Activated CD8-positive, alpha-beta T cell treated with anti-CD3 and anti-CD28 coated beads for 36 hours (primary cell): ENCODE measurements at regions not wholly inside any gene's neighbourhood (a gene's known extent, or its start where the extent isn't known, plus 50 kb on each side); places are given as distances from the start of the nearest gene placed in this dataset.

Experiments used
- ATAC-seq: fragments of 200-7000 bp; cut with Tn5 transposase; one replicate; pipeline ENCODE4 v1.10.0; 2021; ENCODE audit warnings: mild to moderate bottlenecking, moderate library complexity
- CTCF ChIA-PET: fragments of 350-600 bp; sonication (Branson Sonifier 250); formaldehyde crosslinking; loops from one replicate; lab custom pipeline; 2021; ENCODE audit warnings: antibody characterized with exemption; lab: Charles Lee
- POLR2A ChIA-PET: fragments of 350-600 bp; sonication (Branson Sonifier 250); formaldehyde crosslinking; loops from one replicate; lab custom pipeline; 2021; ENCODE audit warnings: antibody characterized with exemption; lab: Charles Lee
- DNase-seq: peaks from one replicate; pipeline ENCODE4 v3.0.0-alpha.2; 2020
- H3K27ac Mint-ChIP-seq: one replicate; pipeline ENCODE4 v1.8.0; 2021; ENCODE audit warnings: mild to moderate bottlenecking, mixed read lengths
- H3K27me3 Mint-ChIP-seq: one replicate; pipeline ENCODE4 v1.8.0; 2021; ENCODE audit warnings: mixed read lengths
- H3K36me3 Mint-ChIP-seq: one replicate; pipeline ENCODE4 v1.8.0; 2021; ENCODE audit warnings: low read depth, mixed read lengths
- H3K4me1 Mint-ChIP-seq: one replicate; pipeline ENCODE4 v1.8.0; 2021; ENCODE audit warnings: low read depth, mixed read lengths
- H3K4me3 Mint-ChIP-seq: one replicate; pipeline ENCODE4 v1.8.0; 2021; ENCODE audit warnings: mild to moderate bottlenecking, moderate library complexity, mixed read lengths
- H3K9me3 Mint-ChIP-seq: one replicate; pipeline ENCODE4 v1.8.0; 2021; ENCODE audit warnings: mixed read lengths
- intact Hi-C: fragments of 100-400 bp; cut with micrococcal nuclease; formaldehyde crosslinking; loops from one replicate; pipeline ENCODE4 v1.10.0; 2022
- TF ChIP-seq, protein P1 (sequence below): fragments of 200-600 bp; IDR thresholded peaks from one replicate; pipeline ENCODE4 v1.8.0; 2022; ENCODE audit warnings: antibody characterized with exemption, mild to moderate bottlenecking

DNA sequence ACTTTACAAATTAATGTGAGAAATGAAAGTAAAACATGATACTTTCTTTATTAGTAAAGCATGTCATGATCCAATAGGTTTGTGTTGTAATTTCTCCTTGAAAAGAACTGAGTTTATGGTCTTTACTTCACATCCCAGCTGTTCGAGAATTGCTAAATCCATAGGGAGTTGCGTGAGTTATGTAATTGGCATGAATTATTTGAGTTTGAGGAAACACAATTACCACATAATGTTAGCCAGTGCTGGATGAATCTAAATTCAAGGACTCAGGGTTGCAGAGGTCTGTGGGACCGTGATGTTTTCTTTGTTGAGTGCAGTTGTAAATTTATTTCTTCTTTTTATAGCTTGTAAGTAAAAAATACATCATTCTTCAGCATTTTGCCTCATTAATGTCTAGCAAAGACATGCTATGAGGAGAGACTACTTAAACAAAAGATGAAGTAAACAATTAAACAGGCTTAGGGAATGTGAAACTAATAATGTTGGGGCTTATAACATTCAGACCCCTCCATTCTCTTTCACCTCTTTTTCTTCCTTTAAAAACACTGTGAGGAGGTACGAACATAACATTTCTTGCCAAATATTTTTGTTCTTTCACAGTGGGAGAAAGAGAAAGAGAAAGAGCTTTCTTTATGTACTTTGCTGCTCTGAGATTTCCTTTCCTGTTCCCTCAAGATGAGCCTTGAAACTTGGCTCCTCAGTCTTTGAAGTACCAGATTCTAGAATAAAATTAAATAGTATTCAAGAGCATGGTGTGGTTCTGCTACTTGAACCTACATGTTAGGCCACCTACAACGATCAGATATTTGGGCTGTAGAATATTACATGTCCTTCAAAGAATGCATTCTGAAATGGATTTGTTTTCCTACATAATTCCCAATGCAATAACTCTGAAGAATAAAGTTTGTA is 159.6 kb upstream of the ANK2 start:
- intact Hi-C loops: no loop called here
- CTCF ChIA-PET: interaction anchor here (0.5 to 1.2 kb wide), 2 partner anchors 13 to 68 kb away, joined by 3 read pairs; no protein-coding TSS in a partner anchor
- DNase-seq: no peak
- Mint-ChIP-seq H3K27me3 (peaks cover 7% of the 10 kb centered on the region), H3K36me3 (no peaks in the 10 kb centered on the region), H3K9me3 (no peaks in the 10 kb centered on the region), H3K4me3 (no peak overlapping the region), H3K27ac (no peak overlapping the region), H3K4me1 (no peaks in the 10 kb centered on the region)
- POLR2A ChIA-PET: no interaction called here
- no peak for ATAC-seq
- TF ChIP-seq, protein P1, sequence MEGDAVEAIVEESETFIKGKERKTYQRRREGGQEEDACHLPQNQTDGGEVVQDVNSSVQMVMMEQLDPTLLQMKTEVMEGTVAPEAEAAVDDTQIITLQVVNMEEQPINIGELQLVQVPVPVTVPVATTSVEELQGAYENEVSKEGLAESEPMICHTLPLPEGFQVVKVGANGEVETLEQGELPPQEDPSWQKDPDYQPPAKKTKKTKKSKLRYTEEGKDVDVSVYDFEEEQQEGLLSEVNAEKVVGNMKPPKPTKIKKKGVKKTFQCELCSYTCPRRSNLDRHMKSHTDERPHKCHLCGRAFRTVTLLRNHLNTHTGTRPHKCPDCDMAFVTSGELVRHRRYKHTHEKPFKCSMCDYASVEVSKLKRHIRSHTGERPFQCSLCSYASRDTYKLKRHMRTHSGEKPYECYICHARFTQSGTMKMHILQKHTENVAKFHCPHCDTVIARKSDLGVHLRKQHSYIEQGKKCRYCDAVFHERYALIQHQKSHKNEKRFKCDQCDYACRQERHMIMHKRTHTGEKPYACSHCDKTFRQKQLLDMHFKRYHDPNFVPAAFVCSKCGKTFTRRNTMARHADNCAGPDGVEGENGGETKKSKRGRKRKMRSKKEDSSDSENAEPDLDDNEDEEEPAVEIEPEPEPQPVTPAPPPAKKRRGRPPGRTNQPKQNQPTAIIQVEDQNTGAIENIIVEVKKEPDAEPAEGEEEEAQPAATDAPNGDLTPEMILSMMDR: no peak

DNA sequence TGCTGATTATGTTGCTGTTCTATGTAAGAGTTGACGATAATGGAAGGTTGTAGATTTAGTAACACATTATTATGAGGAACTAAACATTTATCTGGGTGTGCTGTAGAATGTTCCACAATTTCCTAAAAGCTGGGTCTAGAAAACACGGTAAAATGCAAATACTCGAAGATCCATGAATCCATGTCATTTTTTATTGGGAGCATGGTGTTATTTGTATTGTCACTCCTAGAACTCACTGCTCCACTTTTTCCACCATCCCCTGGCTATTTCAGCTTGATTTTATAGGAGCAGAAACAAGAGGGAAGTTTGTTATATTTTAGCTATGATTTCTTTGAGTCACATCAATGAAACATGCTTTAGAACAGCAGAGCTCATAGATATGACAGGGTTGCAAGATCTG is 155.0 kb upstream of the ANK2 start:
- ChIA-PET POLR2A (interaction anchor here (0.7 kb wide), 1 partner anchor 23 kb away, joined by 3 read pairs; no protein-coding TSS in a partner anchor), CTCF (interaction anchor here (1.0 kb wide), 1 partner anchor 129 kb away, joined by 3 read pairs; no protein-coding TSS in a partner anchor)
- no peak overlapping the region for H3K4me3 Mint-ChIP-seq
- ATAC-seq (no peak), DNase-seq (no peak)
- intact Hi-C loops: no loop called here
- TF ChIP-seq, protein P1: no peak
- no peaks in the 10 kb centered on the region for H3K4me1 Mint-ChIP-seq
- no peak overlapping the region for H3K27ac Mint-ChIP-seq
- no peaks in the 10 kb centered on the region for H3K9me3 Mint-ChIP-seq
- H3K36me3 Mint-ChIP-seq: no peaks in the 10 kb centered on the region
- peaks cover 11% of the 10 kb centered on the region for H3K27me3 Mint-ChIP-seq

DNA sequence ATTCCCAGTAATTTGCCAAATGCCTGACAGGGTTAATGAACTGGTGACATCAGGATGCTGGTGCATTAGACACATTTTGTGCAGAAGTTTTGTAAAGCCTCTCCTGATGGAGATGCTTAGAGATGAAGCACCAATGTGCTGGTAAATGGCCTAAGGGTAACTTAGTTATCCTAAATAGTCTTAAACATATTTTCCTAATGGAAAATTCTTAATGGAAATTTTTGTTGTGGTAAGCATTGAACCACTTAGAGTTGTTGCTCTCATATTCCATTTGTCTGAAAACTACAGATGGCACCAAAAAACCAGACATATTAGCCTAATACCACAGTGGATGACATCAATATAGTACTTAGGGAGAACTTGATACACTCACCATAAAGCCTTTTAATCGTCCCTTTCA is 154.5 kb upstream of the ANK2 start:
- no peaks in the 10 kb centered on the region for H3K4me1 Mint-ChIP-seq
- POLR2A ChIA-PET: no interaction called here
- H3K9me3 Mint-ChIP-seq: no peaks in the 10 kb centered on the region
- H3K36me3 Mint-ChIP-seq: no peaks in the 10 kb centered on the region
- CTCF ChIA-PET: interaction anchor here (1.0 kb wide), 1 partner anchor 130 kb away, joined by 3 read pairs; no protein-coding TSS in a partner anchor
- no peak overlapping the region for H3K27ac Mint-ChIP-seq
- ATAC-seq (no peak), DNase-seq (no peak)
- intact Hi-C loops: no loop called here
- TF ChIP-seq, protein P1: no peak
- H3K4me3 Mint-ChIP-seq: no peak overlapping the region
- peaks cover 13% of the 10 kb centered on the region for H3K27me3 Mint-ChIP-seq

DNA sequence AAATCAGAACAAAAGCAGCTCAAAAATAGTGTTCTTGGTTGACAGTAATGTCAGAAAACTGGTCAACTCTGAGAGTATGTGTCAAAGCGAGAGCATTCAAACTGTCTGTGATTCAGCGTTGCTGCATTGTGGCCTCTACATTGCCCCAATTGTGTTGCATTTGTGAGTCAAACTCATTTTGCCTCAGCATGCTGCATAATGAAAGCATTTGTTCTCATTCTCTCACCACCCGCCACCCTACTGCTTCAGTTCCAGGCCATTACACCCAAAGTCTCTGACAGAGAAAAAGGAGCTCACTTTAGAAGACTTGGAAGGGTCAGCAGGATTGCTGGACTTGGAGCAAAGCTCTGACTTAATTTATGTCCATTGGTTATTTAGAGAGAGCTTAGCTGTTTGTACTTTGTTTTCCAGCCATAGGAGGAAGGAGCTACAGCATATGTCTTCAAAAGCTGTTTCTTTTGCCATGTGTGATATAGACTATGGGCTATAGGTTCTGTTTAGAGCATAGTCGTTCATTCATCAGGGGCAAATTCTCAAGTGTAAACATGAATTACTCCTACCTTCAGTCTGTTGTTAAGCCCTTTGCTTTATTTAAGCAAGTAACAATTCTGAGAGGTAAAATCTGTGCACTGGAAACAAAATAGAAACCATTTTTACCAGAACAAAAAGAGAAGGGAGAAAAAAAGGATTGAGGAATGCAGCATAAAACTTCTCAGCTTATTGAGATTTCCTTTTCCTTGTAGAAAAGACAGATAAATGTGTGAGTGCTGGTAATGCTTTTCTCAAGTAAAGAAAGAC is 153.4 kb upstream of the ANK2 start:
- ChIA-PET CTCF (interaction anchor here (1.0 kb wide), 1 partner anchor 43 kb away, joined by 4 read pairs; no protein-coding TSS in a partner anchor), POLR2A (interaction anchor here (0.9 kb wide), 1 partner anchor 10 kb away, joined by 3 read pairs; no protein-coding TSS in a partner anchor)
- intact Hi-C loops: no loop called here
- ATAC-seq (no peak), DNase-seq (no peak)
- H3K27ac Mint-ChIP-seq: no peak overlapping the region
- no peaks in the 10 kb centered on the region for H3K4me1 Mint-ChIP-seq
- H3K36me3 Mint-ChIP-seq: no peaks in the 10 kb centered on the region
- H3K4me3 Mint-ChIP-seq: no peak overlapping the region
- TF ChIP-seq, protein P1: no peak
- H3K9me3 Mint-ChIP-seq: no peaks in the 10 kb centered on the region
- H3K27me3 Mint-ChIP-seq: peaks cover 18% of the 10 kb centered on the region
